ENCODE measurements at regions not wholly inside any gene's neighbourhood (a gene's known extent, or its start where the extent isn't known, plus 50 kb on each side); places are given as distances from the start of the nearest gene placed in this dataset.

- Histone ChIP-seq H3K9me1 (ENCODE audit: control insufficient read depth, extremely low read depth, insufficient read depth, low read length) (no peaks in the 10 kb centered on the region), H3K9me3 (ENCODE audit: control insufficient read depth, low read depth, low read length) (no peaks in the 10 kb centered on the region), H3K9ac (ENCODE audit: control insufficient read depth, extremely low read depth, insufficient read depth, low read length) (no peak overlapping the region), H3K27ac (ENCODE audit: control insufficient read depth, insufficient read depth, low read length) (no peak overlapping the region), H3K36me3 (ENCODE audit: control insufficient read depth in 2 of 2, extremely low read depth in 1 of 2, insufficient read depth in 2 of 2, low read length in 2 of 2) (no peaks in the 10 kb centered on the region), H3K79me2 (ENCODE audit: control insufficient read depth, insufficient read depth, low read length) (no peaks in the 10 kb centered on the region), H4K20me1 (ENCODE audit: control insufficient read depth, extremely low read depth, insufficient read depth, low read length) (no peaks in the 10 kb centered on the region), H2AFZ (ENCODE audit: control insufficient read depth, low read length) (no peak overlapping the region), H3K4me3 (ENCODE audit: control insufficient read depth in 2 of 3, extremely low read depth in 1 of 3, insufficient read depth in 2 of 3, low read depth in 1 of 3, low read length in 3 of 3) (no peak overlapping the region), H3K4me1 (ENCODE audit: control insufficient read depth, extremely low read depth, insufficient read depth, low read length) (no peaks in the 10 kb centered on the region), H3K4me2 (ENCODE audit: control insufficient read depth, extremely low read depth, insufficient read depth, low read depth, low read length) (no peak overlapping the region), H3K27me3 (ENCODE audit: control insufficient read depth, extremely low read depth, insufficient read depth, low read length) (no peaks in the 10 kb centered on the region)
- TF ChIP-seq CTCF (optimal IDR thresholded peaks at IDR 0.05 in 1 of 3, IDR thresholded peaks at IDR 0.05 in 1 of 3, conservative IDR thresholded peaks at IDR 0.05 in 1 of 3; ENCODE audit: extremely low read depth in 1 of 3, insufficient read depth in 2 of 3, low read length in 3 of 3) (no peak), EZH2 (IDR thresholded peaks at IDR 0.05; ENCODE audit: low read length) (no peak)
- dilution Hi-C loops (cut with MboI; ENCODE audit: extremely low pct_ligation_motif_present, low sequenced_read_pairs): no loop called here
- no peak for DNase-seq (ENCODE audit: low read depth, low spot score)
- FAIRE-seq: no peak
These were observed 831.7 kb upstream of the ARPP21 start for GRCh38 chr3:34807611-34808010.

GRCh38 chr3:34808287-34808686 is 831.0 kb upstream of the ARPP21 start:
- Histone ChIP-seq H3K79me2 (ENCODE audit: control insufficient read depth, insufficient read depth, low read length) (no peaks in the 10 kb centered on the region), H3K9me3 (ENCODE audit: control insufficient read depth, low read depth, low read length) (no peaks in the 10 kb centered on the region), H3K27ac (ENCODE audit: control insufficient read depth, insufficient read depth, low read length) (no peak overlapping the region), H4K20me1 (ENCODE audit: control insufficient read depth, extremely low read depth, insufficient read depth, low read length) (no peaks in the 10 kb centered on the region), H3K4me3 (ENCODE audit: control insufficient read depth in 2 of 3, extremely low read depth in 1 of 3, insufficient read depth in 2 of 3, low read depth in 1 of 3, low read length in 3 of 3) (no peak overlapping the region), H2AFZ (ENCODE audit: control insufficient read depth, low read length) (no peak overlapping the region), H3K9ac (ENCODE audit: control insufficient read depth, extremely low read depth, insufficient read depth, low read length) (no peak overlapping the region), H3K9me1 (ENCODE audit: control insufficient read depth, extremely low read depth, insufficient read depth, low read length) (no peaks in the 10 kb centered on the region), H3K4me1 (ENCODE audit: control insufficient read depth, extremely low read depth, insufficient read depth, low read length) (no peaks in the 10 kb centered on the region), H3K36me3 (ENCODE audit: control insufficient read depth in 2 of 2, extremely low read depth in 1 of 2, insufficient read depth in 2 of 2, low read length in 2 of 2) (no peaks in the 10 kb centered on the region), H3K4me2 (ENCODE audit: control insufficient read depth, extremely low read depth, insufficient read depth, low read depth, low read length) (no peak overlapping the region), H3K27me3 (ENCODE audit: control insufficient read depth, extremely low read depth, insufficient read depth, low read length) (no peaks in the 10 kb centered on the region)
- no peak for FAIRE-seq
- TF ChIP-seq EZH2 (IDR thresholded peaks at IDR 0.05; ENCODE audit: low read length): no peak
- TF ChIP-seq CTCF (optimal IDR thresholded peaks at IDR 0.05 in 1 of 3, IDR thresholded peaks at IDR 0.05 in 1 of 3, conservative IDR thresholded peaks at IDR 0.05 in 1 of 3; ENCODE audit: extremely low read depth in 1 of 3, insufficient read depth in 2 of 3, low read length in 3 of 3): no peak
- DNase-seq (ENCODE audit: low read depth, low spot score): no peak
- dilution Hi-C loops (cut with MboI; ENCODE audit: extremely low pct_ligation_motif_present, low sequenced_read_pairs): no loop called here

Measured in keratinocyte (primary cell).